CD1c-positive myeloid dendritic cell (primary cell): ENCODE measurements at regions not wholly inside any gene's neighbourhood (a gene's known extent, or its start where the extent isn't known, plus 50 kb on each side); places are given as distances from the start of the nearest gene placed in this dataset.

Source experiments
- DNase-seq: peaks from one replicate; pipeline ENCODE4 v3.0.0-alpha.2; 2016; ENCODE audit errors: extremely low spot score

- no peak for DNase-seq
Observed at GRCh38 chr20:60510356-60510755, 552.1 kb downstream of the CDH26 start.

- DNase-seq: no peak
Observed at GRCh38 chr20:60512443-60512842, 554.2 kb downstream of the CDH26 start.

GRCh38 chr20:60513141-60513540 is 554.9 kb downstream of the CDH26 start:
- DNase-seq: no peak

- no peak for DNase-seq
Observed at GRCh38 chr20:60516442-60516841, 558.2 kb downstream of the CDH26 start.

GRCh38 chr20:60518022-60518421 is 559.8 kb downstream of the CDH26 start:
- no peak for DNase-seq

GRCh38 chr20:60525397-60525796 is 567.2 kb downstream of the CDH26 start:
- no peak for DNase-seq

- no peak for DNase-seq
Observed at GRCh38 chr20:60527656-60528055, 569.4 kb downstream of the CDH26 start.

- no peak for DNase-seq
Observed at GRCh38 chr20:60528141-60528540, 569.9 kb downstream of the CDH26 start.

- DNase-seq: no peak
Observed at GRCh38 chr20:60529149-60529548, 570.9 kb downstream of the CDH26 start.

- DNase-seq: no peak
Observed at GRCh38 chr20:60535211-60535610, 577.0 kb downstream of the CDH26 start.

GRCh38 chr20:60540591-60540990 is 582.4 kb downstream of the CDH26 start:
- no peak for DNase-seq

GRCh38 chr20:60541991-60542390 is 583.8 kb downstream of the CDH26 start:
- DNase-seq: no peak

GRCh38 chr20:60543598-60543997 is 585.4 kb downstream of the CDH26 start:
- no peak for DNase-seq

GRCh38 chr20:60553095-60553494 is 594.9 kb downstream of the CDH26 start:
- DNase-seq: no peak

GRCh38 chr20:60558486-60558885 is 600.3 kb downstream of the CDH26 start:
- no peak for DNase-seq

GRCh38 chr20:60559462-60559861 is 601.2 kb downstream of the CDH26 start:
- DNase-seq: no peak

- no peak for DNase-seq
Observed at GRCh38 chr20:60561052-60561451, 602.8 kb downstream of the CDH26 start.

- no peak for DNase-seq
Observed at GRCh38 chr20:60565083-60565482, 606.9 kb downstream of the CDH26 start.

GRCh38 chr20:60565551-60565950 is 607.3 kb downstream of the CDH26 start:
- DNase-seq: no peak

- no peak for DNase-seq
Observed at GRCh38 chr20:60569116-60569515, 610.9 kb downstream of the CDH26 start.

GRCh38 chr20:60570481-60571277 is 612.5 kb downstream of the CDH26 start:
- DNase-seq: no peak

- no peak for DNase-seq
Observed at GRCh38 chr20:60573003-60573680, 614.9 kb downstream of the CDH26 start.

GRCh38 chr20:60576236-60576635 is 618.0 kb downstream of the CDH26 start:
- DNase-seq: no peak
